Fibroblast of mammary gland (primary cell): ENCODE measurements at regions not wholly inside any gene's neighbourhood (a gene's known extent, or its start where the extent isn't known, plus 50 kb on each side); places are given as distances from the start of the nearest gene placed in this dataset.

Source experiments
- DNase-seq: peaks from one replicate; pipeline ENCODE4 v3.0.0-alpha.2; 2010; ENCODE audit warnings: low read depth
- H3K4me3 ChIP-seq: 2 replicates; pipeline ENCODE4 v1.5.1; 2011; ENCODE audit warnings: low read depth, mild to moderate bottlenecking, low read length, moderate library complexity; ENCODE audit not compliant: control insufficient read depth
- CTCF ChIP-seq: conservative IDR thresholded peaks from 2 replicates; pipeline ENCODE4 v1.5.1; 2011; ENCODE audit warnings: low read depth, low read length, inconsistent platforms; ENCODE audit not compliant: control insufficient read depth, insufficient read depth

- no peak for DNase-seq
- H3K4me3 ChIP-seq: no peak overlapping the region
- TF ChIP-seq CTCF: no peak
Measured at GRCh38 chr2:120850551-120850950, 114.9 kb downstream of the GLI2 start.

- no peak overlapping the region for H3K4me3 ChIP-seq
- no peak for TF ChIP-seq CTCF
- no peak for DNase-seq
Measured at GRCh38 chr2:120851116-120851773, 115.6 kb downstream of the GLI2 start.

- H3K4me3 ChIP-seq: no peak overlapping the region
- TF ChIP-seq CTCF: no peak
- DNase-seq: no peak
Measured at GRCh38 chr2:120852200-120852815, 116.6 kb downstream of the GLI2 start.

GRCh38 chr2:120853306-120854013 lies 117.8 kb downstream of the GLI2 start:
- no peak for TF ChIP-seq CTCF
- no peak for DNase-seq
- no peak overlapping the region for H3K4me3 ChIP-seq

DNA sequence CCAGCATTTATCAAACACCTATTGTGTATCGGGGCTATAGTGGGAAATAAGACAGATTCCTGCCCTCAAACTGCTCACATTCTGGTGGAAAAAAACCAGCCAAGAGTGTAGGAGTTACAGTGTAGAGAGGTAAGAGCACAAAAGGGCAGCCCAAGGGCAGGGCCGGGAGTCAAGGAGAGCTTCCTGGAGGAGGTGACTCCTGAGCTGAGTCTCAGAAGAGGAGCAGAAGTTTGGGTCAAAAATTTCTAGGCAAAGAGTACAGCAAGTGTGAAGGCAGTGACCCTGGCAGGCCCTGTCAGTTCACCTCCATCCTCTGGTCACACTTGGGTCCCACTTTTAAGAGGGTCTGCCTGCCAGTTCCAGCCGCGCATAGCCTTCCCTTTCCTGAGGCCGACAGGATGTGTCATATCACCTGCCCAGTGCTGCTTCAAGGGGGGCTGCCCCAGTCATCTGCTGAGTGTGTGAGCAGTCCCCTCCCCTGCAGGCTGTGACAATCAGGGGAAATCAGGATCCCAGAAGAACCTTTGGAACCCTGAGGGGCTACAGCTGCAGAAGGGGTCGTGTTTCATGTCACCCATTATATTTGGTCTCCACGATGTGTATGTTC lies 118.4 kb downstream of the GLI2 start:
- no peak for DNase-seq
- TF ChIP-seq CTCF: no peak

GRCh38 chr2:120854766-120855530 lies 119.3 kb downstream of the GLI2 start:
- no peak for TF ChIP-seq CTCF
- no peak overlapping the region for H3K4me3 ChIP-seq
- DNase-seq: no peak

More for the DNA sequence above, 118.4 kb downstream of the GLI2 start:
- no peak overlapping the region for H3K4me3 ChIP-seq
